Lung (tissue), 11 donors: ENCODE measurements at regions not wholly inside any gene's neighbourhood (a gene's known extent, or its start where the extent isn't known, plus 50 kb on each side); places are given as distances from the start of the nearest gene placed in this dataset.
A peak's percentile ranks its signal among the peaks of the same experiment; 100 is the strongest.

Experiments used
- ATAC-seq: fragments of 200-7000 bp; cut with Tn5 transposase; one replicate; pipeline ENCODE4 v1.9.1; 2020; ENCODE audit warnings: moderate number of reproducible peaks; ENCODE audit not compliant: insufficient read depth, low FRiP score
- DNase-seq, 3 donors: peaks; one replicate each; pipeline ENCODE4 v3.0.0-alpha.2; 2013 to 2017
- H3K27ac ChIP-seq, 2 donors: one replicate each; pipeline ENCODE4 v1.5.1; 2013; ENCODE audit warnings: mild to moderate bottlenecking in 2 of 2, moderate library complexity in 2 of 2, control low read depth in 1 of 2, inconsistent platforms in 1 of 2, low read depth in 1 of 2, low read length in 1 of 2
- H3K27me3 ChIP-seq, 3 donors: one replicate each; pipeline ENCODE4 v1.5.1; 2013; ENCODE audit warnings: low read length in 2 of 3; ENCODE audit not compliant: control insufficient read depth in 3 of 3, insufficient read depth in 3 of 3
- H3K36me3 ChIP-seq, 4 donors: one replicate each; pipeline ENCODE4 v1.5.1; 2013; ENCODE audit warnings: low read length in 4 of 4, mild to moderate bottlenecking in 1 of 4, moderate library complexity in 1 of 4; ENCODE audit not compliant: control insufficient read depth in 4 of 4, insufficient read depth in 4 of 4
- H3K4me1 ChIP-seq, 5 donors: one replicate each; pipeline ENCODE4 v1.5.1; 2013; ENCODE audit warnings: low read length in 5 of 5, mild to moderate bottlenecking in 2 of 5, moderate library complexity in 1 of 5; ENCODE audit not compliant: control insufficient read depth in 5 of 5, insufficient read depth in 5 of 5
- H3K4me3 ChIP-seq: one replicate; pipeline ENCODE4 v1.5.1; 2013; ENCODE audit warnings: mild to moderate bottlenecking, control low read depth, moderate library complexity
- H3K9ac ChIP-seq, 2 donors: one replicate each; pipeline ENCODE4 v1.5.1; 2013; ENCODE audit warnings: low read length in 2 of 2, control low read depth in 1 of 2; ENCODE audit not compliant: insufficient read depth in 1 of 2
- H3K9me3 ChIP-seq, 4 donors: one replicate each; pipeline ENCODE4 v1.5.1; 2013; ENCODE audit warnings: low read length in 3 of 4, mild to moderate bottlenecking in 1 of 4, moderate library complexity in 1 of 4; ENCODE audit not compliant: control insufficient read depth in 4 of 4, insufficient read depth in 3 of 4
- CTCF ChIP-seq: IDR thresholded peaks from 2 replicates; pipeline ENCODE4 v1.5.1; 2012; ENCODE audit warnings: mild to moderate bottlenecking; ENCODE audit errors: control extremely low read depth, extremely low read depth
- WGBS, 2 donors: extraction: QIAGEN DNeasy Blood & Tissue Kit; methylation state at CpG; one replicate each; pipeline ENCODE4 v1.1.7; 2013; 5-methylcytosine and 5-hydroxymethylcytosine counted together
- donor health status: control.
- donor health status: control.
- donor health status: Bipolar disorder and iron deficiency.
- donor health status: healthy.
- donor health status: DM: yes; HTN: yes; CAD: no.

GRCh38 chr1:216907100-216907499, 183.9 kb upstream of the ESRRG start:
- Histone ChIP-seq H3K9ac (no peak overlapping the region), H3K36me3 (no peaks in the 10 kb centered on the region), H3K4me3 (no peak overlapping the region), H3K27ac (no peak overlapping the region), H3K4me1 (peaks cover 0 to 21% (median 11%) of the 10 kb centered on the region in 5 donors), H3K9me3 (no peaks in the 10 kb centered on the region), H3K27me3 (no peaks in the 10 kb centered on the region)
- no peak for DNase-seq
- ATAC-seq: no peak
- TF ChIP-seq CTCF: no peak
- WGBS, 2 donors: 86 to 94% methylated on average over 8 of the region's 8 CpGs

- TF ChIP-seq CTCF: no peak
- H3K4me1 ChIP-seq: peaks cover 0 to 21% (median 11%) of the 10 kb centered on the region in 5 donors
- DNase-seq (no peak), ATAC-seq (no peak)
- no peaks in the 10 kb centered on the region for H3K27me3 ChIP-seq
- 86 to 87% methylated on average over 4 of the region's 4 CpGs for WGBS, 2 donors
- H3K27ac ChIP-seq: no peak overlapping the region
- H3K4me3 ChIP-seq: no peak overlapping the region
- no peak overlapping the region for H3K9ac ChIP-seq
- H3K9me3 ChIP-seq: no peaks in the 10 kb centered on the region
- no peaks in the 10 kb centered on the region for H3K36me3 ChIP-seq
Observed at GRCh38 chr1:216905781-216906180, 182.6 kb upstream of the ESRRG start.

GRCh38 chr1:216905137-216905536, 181.9 kb upstream of the ESRRG start:
- WGBS, 2 donors: 84 to 88% methylated on average over 5 of the region's 5 CpGs
- Histone ChIP-seq H3K27ac (no peak overlapping the region), H3K36me3 (no peaks in the 10 kb centered on the region), H3K4me3 (no peak overlapping the region), H3K9ac (no peak overlapping the region), H3K27me3 (no peaks in the 10 kb centered on the region), H3K4me1 (peaks cover 0 to 23% (median 11%) of the 10 kb centered on the region in 5 donors), H3K9me3 (no peaks in the 10 kb centered on the region)
- TF ChIP-seq CTCF: no peak
- DNase-seq (no peak), ATAC-seq (no peak)

- TF ChIP-seq CTCF: no peak
- Histone ChIP-seq H3K36me3 (no peaks in the 10 kb centered on the region), H3K27me3 (no peaks in the 10 kb centered on the region), H3K27ac (no peak overlapping the region), H3K9me3 (no peaks in the 10 kb centered on the region), H3K4me3 (no peak overlapping the region), H3K4me1 (peaks cover 0 to 30% (median 12%) of the 10 kb centered on the region in 5 donors), H3K9ac (no peak overlapping the region)
- DNase-seq (peak in 2 of 3 donors; percentile 43 to 46), ATAC-seq (no peak)
- WGBS, 2 donors: 62 to 76% methylated on average over 7 of the region's 7 CpGs
Observed at GRCh38 chr1:216904471-216904870, 181.2 kb upstream of the ESRRG start.
